Umbilical cord (tissue), 1 donor: ENCODE measurements at regions not wholly inside any gene's neighbourhood (a gene's known extent, or its start where the extent isn't known, plus 50 kb on each side); places are given as distances from the start of the nearest gene placed in this dataset.

ENCODE experiments used
- DNase-seq: peaks from one replicate; pipeline ENCODE4 v3.0.0-alpha.2; 2015; ENCODE audit warnings: low spot score

DNA sequence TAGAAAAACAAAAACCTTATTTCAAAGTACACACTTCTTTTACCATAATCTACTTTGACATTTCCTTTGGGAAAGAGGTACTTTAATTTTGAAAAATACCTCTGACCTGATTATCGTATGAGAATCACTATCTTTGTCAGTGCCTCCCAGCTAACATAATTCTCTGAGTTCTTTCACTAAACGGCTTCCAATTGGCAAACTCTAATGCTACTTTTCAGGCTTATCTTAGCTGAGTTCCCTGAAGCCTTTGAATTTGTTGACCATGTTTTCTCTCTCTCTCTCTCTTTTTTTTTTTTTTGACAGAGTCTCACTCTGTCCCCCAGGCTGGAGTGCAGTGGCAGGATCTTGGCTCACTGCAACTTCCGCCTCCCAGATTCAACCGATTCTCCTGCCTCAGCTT, 312.8 kb downstream of the ZPLD1 start:
- peak; percentile 33 for DNase-seq

GRCh38 chr3:102748646-102749045, 313.8 kb downstream of the ZPLD1 start:
- no peak for DNase-seq

DNA sequence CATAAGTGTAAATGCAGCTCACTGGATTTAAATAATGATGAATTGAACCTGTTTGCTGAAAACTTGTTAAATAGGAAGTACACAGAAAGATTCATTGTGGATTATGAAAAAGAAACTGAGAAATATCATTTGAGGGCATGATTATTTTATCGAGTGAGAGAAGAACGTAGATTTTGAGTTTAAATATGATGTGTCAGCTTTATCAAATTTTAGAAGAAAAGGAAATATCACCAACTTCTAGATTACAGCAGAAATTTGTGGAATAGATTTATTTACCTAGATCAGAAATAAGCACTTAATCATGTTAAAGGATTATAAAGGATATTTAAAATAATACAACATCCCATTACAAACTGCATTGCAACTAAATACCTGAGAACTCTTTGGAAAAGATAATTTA, 315.5 kb downstream of the ZPLD1 start:
- no peak for DNase-seq

DNA sequence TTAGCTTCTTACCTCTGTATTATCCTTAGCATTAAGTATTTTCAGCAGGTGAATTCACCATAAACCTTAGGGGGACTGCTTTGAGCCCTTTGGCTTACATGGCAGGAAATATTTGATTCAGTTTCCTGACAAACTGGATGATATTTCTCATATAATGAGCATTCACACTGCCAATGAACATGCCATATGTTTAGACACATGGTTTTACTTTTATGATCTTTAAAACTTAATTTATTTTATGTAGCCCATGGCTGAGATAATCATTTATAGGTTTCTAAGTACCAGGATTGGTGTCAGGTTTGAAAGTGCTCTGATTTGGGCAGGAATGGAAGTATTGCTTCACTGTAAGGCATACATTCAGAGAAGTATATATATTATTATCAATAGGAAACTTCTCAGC, 319.1 kb downstream of the ZPLD1 start:
- DNase-seq = no peak

GRCh38 chr3:102756706-102757105, 321.9 kb downstream of the ZPLD1 start:
- no peak for DNase-seq

DNA sequence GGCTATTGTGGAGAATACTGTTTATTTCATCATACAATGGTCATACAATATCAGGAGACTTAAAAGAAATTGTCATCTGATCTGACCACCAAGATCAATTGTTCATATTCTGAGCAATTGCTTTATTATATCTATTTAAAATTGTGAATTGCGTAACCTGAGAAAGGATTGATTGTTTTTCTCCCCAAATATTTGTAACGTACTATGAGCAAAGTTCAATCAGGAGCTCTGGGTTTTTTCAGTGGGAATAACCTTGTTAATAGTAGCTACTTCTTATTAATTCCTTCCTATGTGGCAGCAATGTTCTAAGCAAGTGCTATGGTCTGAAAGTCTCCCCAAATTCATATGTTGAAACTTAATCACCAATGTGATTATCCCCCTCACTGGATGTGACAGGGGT, 323.1 kb downstream of the ZPLD1 start:
- DNase-seq = no peak

DNA sequence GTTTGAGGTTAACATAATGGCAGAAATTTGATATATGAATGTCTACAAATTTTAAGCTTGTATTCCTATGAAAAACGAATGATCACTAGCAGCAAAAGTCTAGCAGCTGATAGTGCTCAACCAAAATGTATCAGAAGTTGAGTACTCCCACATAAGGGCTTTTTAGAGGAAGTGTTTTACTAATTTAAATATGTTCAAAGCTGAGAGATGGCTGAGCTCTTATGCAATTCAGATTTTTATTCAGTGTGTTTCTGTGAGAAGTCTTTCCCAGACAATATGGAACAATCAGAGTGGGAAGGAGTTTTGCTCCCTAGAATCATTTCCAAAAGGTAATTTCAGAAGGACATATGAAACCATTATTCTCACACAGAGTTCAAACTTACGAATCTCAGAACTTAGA, 327.0 kb downstream of the ZPLD1 start:
- no peak for DNase-seq

- DNase-seq = peak; percentile 77
These were observed 356.0 kb downstream of the ZPLD1 start for GRCh38 chr3:102790747-102791325.

DNA sequence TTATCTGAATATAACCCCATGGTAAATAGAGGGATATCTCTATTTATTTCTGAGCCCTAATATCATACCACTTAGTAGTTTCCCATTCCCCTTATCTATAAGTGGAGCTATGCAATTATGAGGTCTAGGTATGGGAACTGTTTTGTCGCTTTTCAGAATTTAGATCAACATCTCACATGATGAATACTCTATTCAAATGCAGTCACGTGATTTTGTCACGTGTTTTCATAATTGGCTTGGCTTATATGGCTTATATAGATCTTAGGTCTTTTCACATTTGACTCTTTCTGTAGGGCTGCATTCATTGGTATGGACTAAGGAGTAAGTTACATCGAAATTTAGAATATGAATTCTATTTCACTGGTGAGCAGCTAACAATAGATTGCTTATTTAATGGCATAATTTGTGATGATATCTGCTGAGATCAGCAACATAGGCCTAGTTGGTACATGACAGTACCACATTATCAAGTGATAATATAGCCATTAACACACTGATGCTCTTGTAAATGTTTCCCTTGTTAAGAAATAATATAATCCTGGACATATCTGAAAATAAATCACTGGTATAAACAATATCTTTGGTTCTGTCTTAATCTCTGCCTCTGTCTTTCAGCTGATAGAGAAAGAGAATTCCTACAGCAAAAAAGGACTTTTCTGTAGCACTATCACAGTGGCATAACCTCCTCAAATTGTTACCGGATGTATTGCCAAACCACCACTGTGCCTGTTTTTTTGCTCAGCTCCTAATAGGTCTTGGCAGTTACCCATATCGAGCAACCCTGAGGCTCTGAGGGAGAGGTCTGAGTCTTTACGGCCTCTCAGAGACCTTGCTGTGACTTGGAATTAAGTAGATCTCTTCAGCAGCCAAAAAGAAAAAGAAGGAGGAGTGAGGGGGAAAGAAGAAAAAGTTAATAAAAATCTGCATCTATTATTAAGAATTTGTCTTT, 357.1 kb downstream of the ZPLD1 start:
- peak; percentile 85 for DNase-seq

- peak; percentile 36 for DNase-seq
These were observed 362.0 kb downstream of the ZPLD1 start for GRCh38 chr3:102796804-102797203.

GRCh38 chr3:102802819-102803420, 368.1 kb downstream of the ZPLD1 start:
- DNase-seq = peak; percentile 73

- no peak for DNase-seq
These were observed 376.1 kb downstream of the ZPLD1 start for GRCh38 chr3:102810937-102811336.

DNA sequence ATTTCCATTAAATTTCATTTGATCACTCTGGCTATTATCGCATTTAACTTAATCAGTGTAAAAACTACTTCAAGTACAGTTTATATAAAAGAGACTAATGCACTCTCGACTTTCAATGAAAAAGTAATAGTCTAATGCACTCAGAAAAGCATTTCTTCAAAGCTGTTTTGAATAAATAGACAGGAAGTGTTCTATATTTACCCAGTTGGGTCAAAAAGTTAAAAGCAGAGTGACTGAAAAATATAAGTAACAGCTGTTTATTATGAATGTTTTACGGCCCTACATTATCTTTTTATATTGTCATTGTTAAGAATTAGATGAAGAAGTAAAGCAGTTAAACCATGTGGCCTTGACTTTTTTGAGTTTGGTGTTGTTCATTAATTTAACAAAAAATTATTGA, 391.8 kb downstream of the ZPLD1 start:
- no peak for DNase-seq

DNA sequence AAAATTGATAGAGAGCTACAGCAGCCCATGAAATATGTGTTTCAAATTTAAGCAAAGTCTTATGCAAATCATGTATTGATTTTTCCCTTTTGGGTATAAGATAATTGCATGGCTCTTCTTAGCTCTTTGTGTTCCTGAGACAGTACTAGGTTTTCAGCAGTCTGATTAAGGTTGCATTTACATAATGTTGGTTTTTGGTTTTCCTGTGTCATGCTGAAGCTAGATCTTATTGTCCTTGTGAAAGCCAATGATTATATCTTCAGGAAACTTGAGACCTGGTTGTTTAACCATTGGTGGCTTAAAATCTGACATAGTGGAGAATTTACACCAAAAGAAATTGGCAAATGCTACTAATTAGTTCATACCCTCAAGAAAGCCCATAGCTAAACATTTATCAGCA, 392.6 kb downstream of the ZPLD1 start:
- no peak for DNase-seq

GRCh38 chr3:102830415-102830814, 395.6 kb downstream of the ZPLD1 start:
- DNase-seq = no peak

- DNase-seq = no peak
These were observed 407.1 kb downstream of the ZPLD1 start for GRCh38 chr3:102841866-102842265.

DNA sequence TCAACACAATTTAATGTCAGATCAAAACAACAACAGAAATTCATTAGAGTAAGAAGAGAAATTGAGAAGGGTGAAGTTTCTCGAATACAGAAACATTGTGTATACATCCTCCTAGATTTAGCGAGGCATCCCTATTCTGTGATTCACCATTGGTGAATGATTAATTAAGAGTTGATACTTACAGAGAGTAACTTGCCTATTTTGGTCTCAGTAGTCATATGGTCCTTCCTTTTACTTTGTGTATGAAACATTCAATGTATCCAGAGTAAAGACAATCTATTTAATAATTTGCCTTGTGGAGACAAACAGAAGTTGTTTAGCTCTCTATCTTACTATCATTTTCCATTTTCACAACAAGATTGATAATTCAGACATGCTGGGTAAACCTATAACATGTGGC, 432.0 kb downstream of the ZPLD1 start:
- no peak for DNase-seq

GRCh38 chr3:102883515-102883914, 448.7 kb downstream of the ZPLD1 start:
- DNase-seq = no peak

GRCh38 chr3:102885289-102885688, 450.5 kb downstream of the ZPLD1 start:
- no peak for DNase-seq

- no peak for DNase-seq
These were observed 452.6 kb downstream of the ZPLD1 start for GRCh38 chr3:102887431-102887830.

DNA sequence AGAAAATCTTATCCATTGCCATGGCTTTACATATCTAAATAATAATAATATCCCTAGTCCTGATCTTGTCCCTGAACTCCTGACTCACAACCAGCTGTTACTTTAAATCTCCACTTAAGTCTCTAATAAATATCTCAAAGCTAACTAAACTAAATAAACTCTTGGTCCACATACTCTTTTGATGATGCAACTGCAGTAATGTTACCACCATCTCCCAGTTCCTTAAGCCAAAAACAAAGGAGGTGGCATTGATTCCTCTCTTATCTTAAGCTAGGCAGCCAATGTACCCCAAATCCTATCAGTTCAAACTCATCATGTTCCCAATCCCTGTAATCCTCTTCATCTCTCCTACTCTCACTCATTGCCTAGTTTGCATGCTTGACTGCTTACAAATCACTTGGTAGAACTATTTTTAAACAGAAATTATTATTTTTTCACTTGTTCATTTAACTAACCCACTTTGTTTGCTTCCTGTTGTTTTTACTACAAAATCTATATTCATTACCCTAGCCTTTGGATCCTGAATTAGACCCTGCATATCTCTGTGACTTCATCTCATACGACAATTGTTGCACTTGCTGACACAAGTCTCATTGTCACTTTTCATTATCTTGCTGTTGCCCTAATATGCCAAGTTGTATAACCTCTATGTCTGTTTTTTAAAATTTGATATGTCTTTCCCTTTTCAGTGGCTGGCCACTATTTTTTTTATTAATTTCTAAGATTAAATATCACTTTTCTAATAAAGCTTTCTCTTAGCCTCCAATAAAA, 462.2 kb downstream of the ZPLD1 start:
- DNase-seq = peak; percentile 97

GRCh38 chr3:102904629-102905028, 469.8 kb downstream of the ZPLD1 start:
- no peak for DNase-seq
